Activated CD4-positive, alpha-beta memory T cell treated with anti-CD3 and anti-CD28 coated beads, Interleukin-2, amount 10 ng/mL, durations not matched to agents 7 days and 5 days (primary cell): ENCODE measurements at regions not wholly inside any gene's neighbourhood (a gene's known extent, or its start where the extent isn't known, plus 50 kb on each side); places are given as distances from the start of the nearest gene placed in this dataset.

Source experiments
- CTCF ChIA-PET: fragments of 350-600 bp; sonication (Branson Sonifier 250); formaldehyde crosslinking; loops from one replicate; lab custom pipeline; 2021; ENCODE audit warnings: antibody characterized with exemption, inconsistent platforms; lab: Charles Lee
- POLR2A ChIA-PET: fragments of 350-600 bp; sonication (Branson Sonifier 250); formaldehyde crosslinking; loops from one replicate; lab custom pipeline; 2021; ENCODE audit warnings: antibody characterized with exemption; lab: Charles Lee
- DNase-seq: peaks from one replicate; pipeline ENCODE4 v3.0.0-alpha.2; 2020
- H3K27ac Mint-ChIP-seq: one replicate; pipeline ENCODE4 v1.8.0; 2021; ENCODE audit warnings: mild to moderate bottlenecking, mixed read lengths
- H3K27me3 Mint-ChIP-seq: one replicate; pipeline ENCODE4 v1.8.0; 2021; ENCODE audit warnings: mixed read lengths
- H3K36me3 Mint-ChIP-seq: one replicate; pipeline ENCODE4 v1.8.0; 2021; ENCODE audit warnings: low read depth, mixed read lengths
- H3K4me1 Mint-ChIP-seq: one replicate; pipeline ENCODE4 v1.8.0; 2021; ENCODE audit warnings: mixed read lengths
- H3K4me3 Mint-ChIP-seq: one replicate; pipeline ENCODE4 v1.8.0; 2021; ENCODE audit warnings: mild to moderate bottlenecking, mixed read lengths
- H3K9me3 Mint-ChIP-seq: one replicate; pipeline ENCODE4 v1.8.0; 2021; ENCODE audit warnings: mixed read lengths

DNA sequence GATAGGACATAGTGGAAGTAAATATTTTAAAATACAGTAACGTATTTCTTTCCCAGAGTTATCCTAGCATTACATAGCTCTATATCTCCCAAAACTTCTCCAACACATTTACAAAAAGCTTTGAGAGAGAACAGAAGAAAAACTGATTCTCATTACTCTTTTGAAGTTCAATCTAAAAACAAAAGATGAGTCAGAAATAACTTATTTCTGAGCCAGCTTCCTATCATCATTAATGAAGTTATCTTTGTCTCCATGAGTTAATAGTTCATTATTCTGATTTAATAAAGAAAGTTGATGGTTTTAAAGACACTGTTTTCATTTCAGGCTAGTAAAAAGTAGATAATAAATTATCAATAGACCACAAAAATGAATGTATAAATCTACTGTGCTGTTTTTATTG is 446.7 kb upstream of the SPRY2 start:
- H3K4me3 Mint-ChIP-seq, result no peak overlapping the region
- no peak overlapping the region for H3K27ac Mint-ChIP-seq
- H3K9me3 Mint-ChIP-seq, result no peaks in the 10 kb centered on the region
- no peaks in the 10 kb centered on the region for H3K27me3 Mint-ChIP-seq
- POLR2A ChIA-PET, result no interaction called here
- no peaks in the 10 kb centered on the region for H3K4me1 Mint-ChIP-seq
- CTCF ChIA-PET, result no interaction called here
- no peak for DNase-seq
- H3K36me3 Mint-ChIP-seq, result no peaks in the 10 kb centered on the region

DNA sequence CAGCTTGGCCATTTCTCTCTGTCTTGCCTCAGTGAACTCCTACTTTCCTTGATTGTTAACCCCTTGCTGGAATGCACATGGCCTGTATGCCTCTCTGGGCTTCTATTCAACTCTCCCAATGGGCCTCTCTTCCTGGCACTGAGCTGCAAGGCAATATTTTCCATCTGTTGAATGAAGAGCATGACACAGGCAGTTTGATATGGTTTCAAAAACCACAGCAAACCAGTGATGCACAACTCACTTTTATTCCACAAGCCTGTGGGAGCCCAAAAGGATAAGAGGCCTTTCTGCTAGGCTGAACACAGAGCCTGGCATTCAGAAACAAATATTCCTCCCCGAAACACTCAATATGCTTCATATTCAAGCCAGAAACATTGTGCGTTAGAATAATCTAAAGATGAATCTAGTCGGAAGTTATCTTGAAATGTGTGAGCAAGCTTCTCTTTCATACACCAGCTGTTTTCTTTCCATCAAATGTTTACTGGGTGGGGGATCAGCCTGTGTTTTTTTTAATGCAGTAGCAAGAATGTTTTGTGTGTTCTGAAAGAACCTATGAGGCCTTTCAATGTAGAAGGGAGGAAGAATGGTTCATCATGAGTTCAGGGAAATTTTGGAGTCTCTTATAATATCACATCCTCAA is 443.1 kb upstream of the SPRY2 start:
- POLR2A ChIA-PET, result no interaction called here
- Mint-ChIP-seq H3K27me3 (no peaks in the 10 kb centered on the region), H3K4me3 (no peak overlapping the region), H3K36me3 (no peaks in the 10 kb centered on the region), H3K4me1 (no peaks in the 10 kb centered on the region), H3K27ac (no peak overlapping the region), H3K9me3 (no peaks in the 10 kb centered on the region)
- CTCF ChIA-PET, result no interaction called here
- DNase-seq, result no peak

DNA sequence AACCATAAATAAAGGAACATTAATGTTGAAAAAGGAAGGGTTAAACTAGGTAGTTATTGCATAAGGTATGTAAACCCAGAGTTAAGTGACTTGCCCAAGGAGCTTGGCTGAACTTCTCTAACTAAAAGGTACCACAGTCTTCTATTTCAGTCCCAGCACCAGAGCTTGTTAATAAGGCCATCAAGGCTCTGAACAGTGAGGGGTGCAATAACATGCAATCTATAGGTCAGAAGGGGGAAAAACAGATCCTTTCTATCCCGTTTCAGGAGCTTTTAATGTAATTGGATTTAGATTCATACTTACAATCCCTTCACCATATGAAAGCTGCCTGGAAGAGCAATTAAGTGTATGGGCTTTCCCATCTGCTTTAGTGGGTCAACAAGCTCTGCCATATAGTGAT is 441.5 kb upstream of the SPRY2 start:
- Mint-ChIP-seq H3K27me3 (no peaks in the 10 kb centered on the region), H3K4me3 (no peak overlapping the region), H3K4me1 (no peaks in the 10 kb centered on the region), H3K9me3 (no peaks in the 10 kb centered on the region), H3K27ac (no peak overlapping the region), H3K36me3 (no peaks in the 10 kb centered on the region)
- POLR2A ChIA-PET, result no interaction called here
- DNase-seq, result no peak
- CTCF ChIA-PET, result no interaction called here

DNA sequence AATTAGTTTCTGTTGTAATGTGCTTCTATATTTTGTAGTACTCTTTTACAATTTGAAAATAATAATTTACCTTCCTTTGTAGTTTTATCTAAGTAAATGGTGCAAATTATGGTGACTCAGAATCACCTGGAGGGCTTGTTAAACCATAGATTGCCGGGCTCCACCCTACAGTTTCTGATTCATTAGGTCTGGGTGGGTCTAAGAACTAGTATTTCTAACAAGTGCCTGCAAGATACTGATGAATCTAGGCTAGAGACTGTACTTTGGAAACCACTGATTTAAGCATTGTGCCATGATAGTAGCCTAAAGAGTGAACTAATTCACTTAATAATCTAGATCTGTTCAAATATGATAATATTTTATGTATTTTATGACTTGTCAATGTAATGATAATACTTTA is 437.4 kb upstream of the SPRY2 start:
- Mint-ChIP-seq H3K27me3 (no peaks in the 10 kb centered on the region), H3K4me3 (no peak overlapping the region), H3K36me3 (no peaks in the 10 kb centered on the region), H3K9me3 (no peaks in the 10 kb centered on the region), H3K27ac (no peak overlapping the region), H3K4me1 (no peaks in the 10 kb centered on the region)
- DNase-seq, result no peak
- ChIA-PET POLR2A (no interaction called here), CTCF (no interaction called here)

DNA sequence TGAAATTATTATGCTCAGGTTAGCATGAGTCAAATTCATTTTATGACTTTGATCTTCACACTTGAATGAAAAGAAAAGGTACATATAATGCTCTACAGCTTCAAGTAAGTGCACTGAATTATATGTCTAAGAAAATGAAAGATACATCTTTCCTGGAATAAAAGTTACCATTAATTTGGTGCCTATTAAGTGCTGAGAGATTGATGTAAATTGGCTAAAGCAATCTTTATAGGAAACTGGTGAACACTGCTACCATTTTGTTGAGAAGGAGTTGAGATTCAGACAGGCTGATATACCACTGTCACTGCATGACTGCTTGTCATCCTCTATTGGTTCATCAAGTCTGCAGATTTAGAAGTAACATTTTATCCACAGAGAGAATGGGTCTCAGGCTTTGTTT is 416.8 kb upstream of the SPRY2 start:
- ChIA-PET CTCF (no interaction called here), POLR2A (no interaction called here)
- H3K4me1 Mint-ChIP-seq, result no peaks in the 10 kb centered on the region

DNA sequence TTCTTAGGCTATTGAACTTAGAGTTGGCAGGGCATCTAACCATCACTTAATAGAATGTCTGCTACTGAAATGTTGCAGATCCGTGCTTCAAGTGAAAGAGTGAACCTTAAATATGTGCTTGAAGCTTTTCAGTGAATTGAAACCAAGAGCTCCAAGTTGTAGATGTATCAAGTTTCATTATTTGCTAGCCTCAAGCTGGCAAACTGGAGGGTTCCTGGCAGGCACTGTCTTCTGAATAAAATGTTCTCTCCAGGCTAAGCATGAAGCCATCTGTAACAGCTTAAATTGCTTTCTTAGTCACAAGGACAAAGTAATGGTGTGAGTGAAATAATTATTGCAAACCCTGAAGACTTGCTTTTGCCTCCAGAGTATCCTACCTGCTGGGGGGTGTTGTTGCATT is 415.0 kb upstream of the SPRY2 start:
- Mint-ChIP-seq H3K27ac (no peak overlapping the region), H3K9me3 (peaks cover 5% of the 10 kb centered on the region), H3K36me3 (no peaks in the 10 kb centered on the region), H3K4me3 (no peak overlapping the region), H3K4me1 (no peaks in the 10 kb centered on the region), H3K27me3 (no peaks in the 10 kb centered on the region)
- ChIA-PET POLR2A (no interaction called here), CTCF (no interaction called here)
- DNase-seq, result no peak

More for the DNA sequence above, 416.8 kb upstream of the SPRY2 start:
- DNase-seq, result no peak
- H3K4me3 Mint-ChIP-seq, result no peak overlapping the region
- no peaks in the 10 kb centered on the region for H3K36me3 Mint-ChIP-seq
- no peak overlapping the region for H3K27ac Mint-ChIP-seq
- H3K9me3 Mint-ChIP-seq, result peaks cover 5% of the 10 kb centered on the region
- H3K27me3 Mint-ChIP-seq, result no peaks in the 10 kb centered on the region

DNA sequence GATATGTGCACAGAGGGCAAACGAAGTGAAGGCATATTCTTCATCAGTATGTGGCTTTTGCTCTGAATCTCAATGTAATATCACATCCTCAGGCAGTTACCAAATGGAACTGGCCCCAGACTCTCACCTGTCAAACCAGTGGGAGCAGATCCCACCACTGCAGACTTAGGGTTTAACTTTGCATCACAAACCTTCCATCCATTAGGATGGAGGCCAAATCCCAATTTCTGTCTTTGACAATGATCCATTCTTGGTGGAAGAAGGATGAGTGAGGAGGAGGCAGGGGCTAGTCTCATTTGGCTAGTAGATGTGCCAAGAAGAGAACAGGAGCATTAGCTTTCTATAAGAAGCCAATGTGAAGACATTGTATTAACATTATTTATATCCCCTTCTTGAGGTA is 413.5 kb upstream of the SPRY2 start:
- Mint-ChIP-seq H3K4me3 (no peak overlapping the region), H3K9me3 (peaks cover 6% of the 10 kb centered on the region), H3K27ac (no peak overlapping the region), H3K27me3 (no peaks in the 10 kb centered on the region), H3K4me1 (no peaks in the 10 kb centered on the region), H3K36me3 (no peaks in the 10 kb centered on the region)
- no peak for DNase-seq
- ChIA-PET CTCF (no interaction called here), POLR2A (no interaction called here)

DNA sequence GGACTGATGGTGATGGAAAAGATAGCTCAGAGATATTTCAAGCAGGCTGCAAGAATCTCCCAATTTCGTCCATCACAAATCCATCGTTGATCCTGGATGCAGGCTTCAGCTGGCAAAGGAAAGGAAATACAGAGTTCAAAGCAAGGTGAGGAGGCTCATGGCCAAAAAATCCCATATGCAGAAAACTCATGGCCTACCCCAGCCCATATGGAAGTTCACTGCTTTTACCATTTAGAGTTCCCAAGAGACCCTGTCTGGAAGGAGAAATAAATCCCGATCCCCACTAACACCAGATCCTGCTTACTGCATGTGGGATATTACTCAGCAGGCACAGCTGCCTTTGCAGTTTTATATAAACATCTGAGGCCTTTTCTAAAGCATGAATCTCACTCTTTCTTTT is 412.9 kb upstream of the SPRY2 start:
- ChIA-PET CTCF (no interaction called here), POLR2A (no interaction called here)
- no peak overlapping the region for H3K4me3 Mint-ChIP-seq
- H3K27me3 Mint-ChIP-seq, result no peaks in the 10 kb centered on the region
- no peak overlapping the region for H3K27ac Mint-ChIP-seq
- H3K36me3 Mint-ChIP-seq, result no peaks in the 10 kb centered on the region
- peaks cover 6% of the 10 kb centered on the region for H3K9me3 Mint-ChIP-seq
- DNase-seq, result no peak
- no peaks in the 10 kb centered on the region for H3K4me1 Mint-ChIP-seq

DNA sequence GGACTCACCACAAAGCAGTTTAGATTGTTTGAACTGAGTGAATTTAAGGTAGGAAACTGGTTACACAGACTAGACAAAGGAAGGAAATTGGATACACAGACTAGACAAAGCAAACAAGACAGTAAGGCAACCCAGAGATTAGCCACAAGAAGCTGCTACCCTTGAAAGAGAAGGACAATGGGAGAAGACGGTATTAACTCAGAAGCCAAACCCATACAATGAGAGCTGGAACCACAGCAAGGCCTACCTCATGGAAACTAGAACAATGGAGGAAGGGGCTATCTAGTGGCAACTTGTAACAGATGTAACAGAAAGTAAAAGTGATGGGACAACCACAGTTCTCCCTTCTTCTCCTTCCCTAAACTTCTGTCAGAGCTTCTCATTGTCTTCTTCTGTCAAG is 410.9 kb upstream of the SPRY2 start:
- no peak for DNase-seq
- no peaks in the 10 kb centered on the region for H3K4me1 Mint-ChIP-seq
- no peaks in the 10 kb centered on the region for H3K27me3 Mint-ChIP-seq
- peaks cover 6% of the 10 kb centered on the region for H3K9me3 Mint-ChIP-seq
- ChIA-PET CTCF (no interaction called here), POLR2A (no interaction called here)
- H3K4me3 Mint-ChIP-seq, result no peak overlapping the region
- H3K27ac Mint-ChIP-seq, result no peak overlapping the region
- H3K36me3 Mint-ChIP-seq, result no peaks in the 10 kb centered on the region

DNA sequence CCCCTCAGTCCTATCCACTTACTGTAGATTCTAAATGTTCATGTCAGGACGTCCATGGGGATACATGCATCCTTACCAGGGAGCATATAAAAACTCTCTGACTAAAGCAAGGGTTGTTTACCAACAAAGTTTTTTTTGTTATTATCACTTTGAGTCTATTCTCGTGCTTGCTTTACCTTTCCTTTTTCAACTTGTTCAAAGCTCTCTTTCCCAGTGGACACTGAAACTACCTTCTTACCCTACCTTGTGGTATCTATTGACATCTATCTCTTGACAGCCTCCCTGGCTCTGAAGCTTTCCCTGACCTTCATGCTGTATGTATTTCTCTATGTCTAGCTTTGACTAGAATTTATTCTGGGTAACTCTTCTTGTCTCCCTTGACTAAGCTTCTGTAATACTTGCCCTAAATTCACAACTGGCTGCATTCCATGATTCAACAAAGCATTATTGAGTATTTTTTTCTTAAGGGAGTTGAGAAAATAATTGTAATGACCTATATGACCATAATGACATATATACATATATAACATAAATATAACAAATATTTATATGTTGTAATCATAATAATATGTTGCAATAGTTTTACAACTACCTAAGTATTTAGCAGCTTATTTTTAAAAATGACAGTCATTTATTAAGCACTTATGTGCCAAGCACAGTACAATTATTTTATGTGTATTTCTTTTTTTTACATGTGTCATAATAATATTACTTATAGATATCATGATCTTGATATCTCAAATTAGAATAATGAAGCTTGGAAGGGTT is 403.4 kb upstream of the SPRY2 start:
- ChIA-PET CTCF (no interaction called here), POLR2A (no interaction called here)
- Mint-ChIP-seq H3K4me3 (no peak overlapping the region), H3K4me1 (no peaks in the 10 kb centered on the region), H3K27me3 (no peaks in the 10 kb centered on the region), H3K27ac (no peak overlapping the region), H3K36me3 (no peaks in the 10 kb centered on the region), H3K9me3 (no peaks in the 10 kb centered on the region)
- DNase-seq, result no peak

DNA sequence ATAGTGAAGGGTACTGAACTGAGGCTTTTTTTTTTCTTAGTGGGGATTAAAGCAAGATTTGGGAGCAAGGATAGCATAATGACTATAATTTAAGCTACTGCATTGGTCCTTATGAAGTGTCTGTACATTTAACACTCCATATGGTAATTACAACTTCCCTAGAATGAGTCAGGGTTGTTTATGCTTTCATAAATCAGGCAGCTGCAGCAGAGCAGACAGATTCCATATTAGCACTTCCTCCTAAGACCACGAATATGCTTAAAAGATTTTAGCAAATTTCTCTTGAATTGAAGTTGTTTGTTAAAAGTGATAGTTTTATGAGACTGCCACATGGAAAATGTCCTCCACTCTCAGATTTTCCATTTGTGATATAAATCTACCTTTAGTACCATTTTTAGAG is 401.1 kb upstream of the SPRY2 start:
- CTCF ChIA-PET, result no interaction called here
- H3K27ac Mint-ChIP-seq, result no peak overlapping the region
- no peaks in the 10 kb centered on the region for H3K36me3 Mint-ChIP-seq
- no peak for DNase-seq
- no peaks in the 10 kb centered on the region for H3K4me1 Mint-ChIP-seq
- H3K9me3 Mint-ChIP-seq, result peaks cover 4% of the 10 kb centered on the region
- POLR2A ChIA-PET, result no interaction called here
- no peaks in the 10 kb centered on the region for H3K27me3 Mint-ChIP-seq
- H3K4me3 Mint-ChIP-seq, result no peak overlapping the region

DNA sequence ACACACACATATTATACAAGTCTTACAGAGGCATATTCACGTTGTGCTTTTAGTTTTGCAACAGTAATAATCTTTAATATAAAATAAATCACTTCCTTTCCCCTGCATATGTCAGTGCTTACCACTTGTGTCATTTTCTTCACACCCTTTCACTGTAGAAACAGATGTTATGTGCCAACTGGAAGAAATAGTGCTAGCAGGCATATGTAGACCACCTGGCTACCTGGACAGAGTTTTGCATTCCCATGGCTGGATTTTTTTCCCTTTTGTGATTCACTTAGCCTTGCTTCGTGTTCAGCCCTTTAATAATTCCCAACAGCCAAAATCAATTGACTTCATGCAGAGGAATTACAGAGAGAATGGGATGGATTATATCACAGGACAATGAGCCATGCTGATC is 399.1 kb upstream of the SPRY2 start:
- no peak for DNase-seq
- H3K4me1 Mint-ChIP-seq, result no peaks in the 10 kb centered on the region
- POLR2A ChIA-PET, result no interaction called here
- no peak overlapping the region for H3K4me3 Mint-ChIP-seq
- no peak overlapping the region for H3K27ac Mint-ChIP-seq
- H3K27me3 Mint-ChIP-seq, result no peaks in the 10 kb centered on the region
- no peaks in the 10 kb centered on the region for H3K36me3 Mint-ChIP-seq
- CTCF ChIA-PET, result no interaction called here
- peaks cover 6% of the 10 kb centered on the region for H3K9me3 Mint-ChIP-seq

DNA sequence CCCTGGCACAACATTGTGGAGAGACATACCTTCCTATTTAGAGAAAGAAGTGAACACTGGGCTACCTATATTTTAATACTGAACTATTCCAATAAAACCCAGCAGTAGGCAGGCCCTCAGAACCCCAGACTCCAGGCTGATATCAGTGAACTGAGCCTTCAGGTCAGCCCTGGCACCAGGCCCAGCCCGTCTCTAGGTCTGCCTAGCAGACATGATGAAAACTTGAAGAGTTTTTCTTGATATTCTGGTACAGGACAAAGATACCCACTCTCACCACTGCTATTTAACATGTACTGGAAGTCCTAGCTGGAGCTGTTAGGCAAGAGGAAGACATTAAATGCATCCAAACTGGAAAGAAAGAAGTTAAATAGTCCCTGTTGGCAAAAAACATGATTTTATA is 396.6 kb upstream of the SPRY2 start:
- ChIA-PET CTCF (no interaction called here), POLR2A (no interaction called here)
- H3K9me3 Mint-ChIP-seq, result peaks cover 6% of the 10 kb centered on the region

DNA sequence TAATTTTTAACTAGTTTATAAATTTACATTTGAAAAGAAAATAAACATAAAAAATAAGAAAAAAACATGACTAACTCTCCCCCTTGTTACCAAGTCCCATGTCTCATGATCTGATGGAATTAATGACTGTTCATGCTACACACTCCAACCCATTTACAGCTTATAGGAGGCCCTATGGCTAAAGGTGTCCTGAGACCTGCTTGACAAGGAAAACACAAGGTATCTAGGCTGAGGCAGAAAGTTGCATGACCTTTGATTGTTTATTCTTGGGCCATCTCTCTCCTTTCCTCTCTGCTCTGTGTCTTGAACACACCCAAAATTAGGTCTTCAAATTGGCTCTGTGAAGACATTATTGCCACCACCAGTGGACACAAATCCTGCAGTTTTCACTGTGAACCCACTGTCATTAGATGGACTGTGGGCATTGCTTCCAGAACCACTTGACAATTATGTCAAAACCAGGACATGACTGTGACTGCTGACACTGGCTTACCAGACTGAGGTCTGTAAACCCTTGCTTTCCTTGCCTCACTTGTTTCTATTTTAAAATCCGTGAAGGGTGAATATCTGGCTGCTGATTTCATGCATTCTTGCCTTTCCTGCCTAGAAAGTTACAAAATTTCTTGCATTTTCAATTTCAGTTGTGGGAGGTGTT is 386.5 kb upstream of the SPRY2 start:
- Mint-ChIP-seq H3K27me3 (no peaks in the 10 kb centered on the region), H3K4me3 (no peak overlapping the region), H3K9me3 (peaks cover 3% of the 10 kb centered on the region), H3K27ac (no peak overlapping the region), H3K36me3 (no peaks in the 10 kb centered on the region), H3K4me1 (no peaks in the 10 kb centered on the region)
- ChIA-PET CTCF (no interaction called here), POLR2A (no interaction called here)
- DNase-seq, result no peak

More for the DNA sequence above, 396.6 kb upstream of the SPRY2 start:
- no peaks in the 10 kb centered on the region for H3K36me3 Mint-ChIP-seq
- H3K27me3 Mint-ChIP-seq, result no peaks in the 10 kb centered on the region
- H3K4me1 Mint-ChIP-seq, result no peaks in the 10 kb centered on the region
- H3K4me3 Mint-ChIP-seq, result no peak overlapping the region
- no peak for DNase-seq
- H3K27ac Mint-ChIP-seq, result no peak overlapping the region
